NCI-H187 (cell line): ENCODE measurements at regions not wholly inside any gene's neighbourhood (a gene's known extent, or its start where the extent isn't known, plus 50 kb on each side); places are given as distances from the start of the nearest gene placed in this dataset.

Experiments used
- DNase-seq, 2 experiments: peaks; one replicate each; lab custom pipeline; 2025; lab: John Stamatoyannopoulos, UW

DNA sequence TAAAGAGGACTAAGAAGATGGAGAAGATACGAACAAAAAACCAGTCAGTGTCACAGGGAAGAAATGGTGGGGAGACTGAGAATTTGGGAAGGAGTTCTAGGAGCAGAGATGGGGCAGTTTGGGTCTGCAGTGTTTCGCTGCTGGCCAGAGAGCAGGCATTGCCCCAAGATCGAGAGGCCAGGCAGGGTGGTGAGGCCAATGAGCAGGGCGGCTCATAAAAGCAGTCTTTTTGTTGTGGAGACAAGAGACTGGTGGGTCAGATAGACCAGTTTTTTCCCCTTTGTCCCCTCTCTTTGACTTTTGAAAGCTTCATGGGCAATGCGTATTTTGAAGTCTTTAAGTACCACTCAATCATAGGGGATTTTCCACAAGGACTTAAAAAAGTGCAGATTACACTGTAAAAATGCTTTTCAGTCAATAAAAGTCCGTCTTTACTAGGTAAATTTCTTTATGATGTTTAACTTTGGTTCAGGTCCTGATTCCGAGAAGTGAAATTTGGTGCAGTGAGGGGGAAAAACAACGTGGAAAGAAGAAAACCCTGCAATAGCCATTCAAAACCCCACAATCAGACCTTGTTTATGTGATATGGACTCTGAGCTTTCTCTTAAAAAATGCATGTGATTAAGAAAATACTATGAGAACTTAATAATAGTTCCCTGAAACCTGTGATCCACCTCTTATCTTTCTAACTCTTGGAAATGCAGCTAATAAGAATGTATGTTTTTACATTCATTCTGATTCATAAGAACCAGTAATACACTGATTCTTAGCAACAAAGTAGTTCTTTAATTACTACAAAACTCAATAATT lies 338.9 kb downstream of the KLF5 start:
- no peak for DNase-seq

DNA sequence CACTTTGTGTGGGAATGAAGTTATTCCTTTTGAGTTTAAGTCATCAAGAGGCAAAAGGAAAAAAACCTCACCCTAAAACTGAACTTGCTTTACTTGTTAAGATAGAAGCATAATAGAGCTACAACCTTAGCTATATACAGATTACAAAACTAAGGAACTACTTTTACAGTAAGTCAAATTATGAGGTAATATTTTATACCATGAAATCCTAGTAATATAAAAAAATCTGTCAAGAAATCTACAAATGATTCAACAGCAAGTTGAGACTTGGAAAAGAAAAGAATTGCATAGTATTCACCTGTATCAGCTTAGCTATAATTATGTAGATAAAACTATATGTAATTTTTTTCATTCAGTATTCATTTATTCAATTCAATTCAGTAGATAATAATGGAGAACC lies 335.3 kb downstream of the KLF5 start:
- no peak for DNase-seq

DNA sequence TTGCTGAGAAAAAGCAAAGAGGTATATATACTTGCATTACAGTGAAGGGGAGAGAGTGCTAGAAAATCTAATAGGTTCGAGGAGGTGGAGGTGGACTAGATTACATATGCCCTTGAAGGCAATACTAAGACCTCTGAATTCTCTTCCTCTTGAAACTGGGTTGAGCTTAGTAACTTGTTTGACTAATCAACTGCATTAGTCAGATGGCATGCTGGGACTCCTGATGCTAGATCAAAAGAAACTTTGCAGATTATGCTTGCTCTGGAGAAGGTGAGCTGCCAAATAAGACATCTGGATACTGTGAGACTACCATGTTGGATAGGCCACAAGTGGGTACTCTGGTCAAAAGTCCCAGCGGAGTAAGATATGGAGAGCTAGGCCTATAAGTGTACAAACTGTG lies 331.3 kb downstream of the KLF5 start:
- no peak for DNase-seq

DNA sequence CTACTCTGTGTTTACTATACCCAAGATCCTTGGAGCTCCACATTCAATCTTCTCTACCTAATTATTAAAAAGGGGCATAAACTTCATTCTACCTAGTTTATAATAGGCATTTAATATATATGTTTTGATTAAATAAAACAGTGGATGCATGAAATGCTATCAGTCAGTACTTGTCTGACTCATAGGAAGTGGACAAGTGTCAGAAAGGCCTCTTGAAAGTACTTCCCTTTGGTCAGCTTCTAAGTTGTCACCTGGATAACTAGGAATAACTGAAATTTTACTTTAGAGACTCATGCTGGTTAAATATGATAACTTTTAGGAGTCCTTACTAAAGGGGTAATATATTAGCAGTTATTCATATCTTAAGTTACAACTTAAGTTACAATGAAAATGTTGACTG lies 329.8 kb downstream of the KLF5 start:
- no peak for DNase-seq

DNA sequence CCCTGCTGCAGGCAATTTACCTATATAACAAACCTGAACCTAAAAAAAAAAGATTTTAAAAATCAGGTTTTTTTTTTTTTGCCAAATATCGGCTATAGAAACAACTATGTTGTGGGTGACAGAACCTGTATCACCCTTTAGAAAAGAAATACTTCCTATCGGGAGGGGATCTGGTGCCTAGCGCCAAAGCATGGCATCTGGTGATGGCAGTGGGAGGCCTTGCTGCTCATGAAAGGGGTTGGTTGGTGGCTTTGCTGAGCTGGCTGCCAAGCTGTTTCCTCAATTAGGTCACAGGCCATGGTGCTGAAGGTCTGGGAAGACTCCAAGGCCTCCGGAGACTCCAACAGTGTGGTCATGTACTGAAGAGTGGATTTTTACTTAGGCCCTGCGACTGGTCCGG lies 328.5 kb downstream of the KLF5 start:
- no peak for DNase-seq

DNA sequence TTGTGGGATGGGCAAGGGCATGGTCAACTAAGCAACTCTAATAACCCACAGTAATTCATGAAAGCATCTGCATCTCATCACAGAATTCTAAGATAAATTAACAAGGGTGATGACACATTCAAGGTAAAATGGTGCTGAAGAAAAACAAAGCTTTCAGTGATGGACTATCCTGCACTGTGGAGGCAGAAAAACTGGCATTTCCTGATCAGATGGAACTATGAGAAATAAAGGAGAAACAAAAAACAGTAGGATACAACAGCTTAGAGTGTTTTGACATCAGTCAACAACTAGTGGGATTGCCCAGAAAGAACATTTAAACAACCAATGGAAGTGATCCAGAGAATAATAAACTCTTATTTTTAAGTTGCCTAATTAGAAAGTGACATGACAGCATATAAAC lies 327.0 kb downstream of the KLF5 start:
- no peak for DNase-seq

DNA sequence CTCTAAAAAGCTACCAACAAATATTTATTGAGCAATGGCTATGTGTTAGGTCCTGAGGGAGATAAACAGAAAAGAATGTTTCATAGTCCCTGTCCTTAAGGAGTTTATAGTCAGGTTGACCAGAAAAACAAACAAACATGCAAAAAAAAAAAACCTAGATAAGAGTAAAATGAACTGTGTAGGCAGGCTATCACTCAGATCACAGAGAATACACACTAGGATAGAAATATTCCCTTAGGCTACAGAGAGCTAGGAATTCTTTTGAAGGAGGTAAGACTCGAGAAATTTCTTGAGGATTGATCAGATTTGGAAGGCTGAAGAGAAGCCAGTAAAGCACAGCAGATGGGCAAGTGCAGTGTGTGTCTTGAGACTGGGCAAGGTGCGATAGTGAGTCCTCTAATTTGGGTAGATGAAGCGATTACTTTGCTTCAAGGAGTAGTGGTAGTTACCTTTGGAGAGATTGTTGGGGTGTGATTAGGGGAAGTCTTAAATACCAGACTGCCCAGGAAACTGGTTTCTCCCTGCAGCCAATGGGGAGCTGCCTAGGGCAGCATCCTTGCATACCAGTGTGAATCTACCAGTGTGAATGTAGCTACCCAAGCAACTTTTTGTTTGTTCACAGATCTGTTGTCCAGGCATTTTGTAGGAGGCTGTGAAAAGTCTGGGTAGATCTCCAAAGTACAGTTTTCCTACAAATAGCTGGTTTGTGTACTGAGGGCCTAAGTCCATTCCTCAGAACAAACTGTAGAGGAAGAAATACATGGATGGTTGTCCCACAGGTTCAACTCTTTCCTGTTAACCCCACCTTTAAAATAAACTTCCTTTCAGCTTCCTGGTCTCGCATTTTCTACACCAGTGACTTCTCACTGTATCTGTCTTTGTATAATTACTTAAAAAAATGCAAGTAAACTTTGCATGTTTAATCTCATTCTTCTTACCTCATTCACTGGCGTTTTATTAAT lies 314.1 kb downstream of the KLF5 start:
- no peak for DNase-seq

DNA sequence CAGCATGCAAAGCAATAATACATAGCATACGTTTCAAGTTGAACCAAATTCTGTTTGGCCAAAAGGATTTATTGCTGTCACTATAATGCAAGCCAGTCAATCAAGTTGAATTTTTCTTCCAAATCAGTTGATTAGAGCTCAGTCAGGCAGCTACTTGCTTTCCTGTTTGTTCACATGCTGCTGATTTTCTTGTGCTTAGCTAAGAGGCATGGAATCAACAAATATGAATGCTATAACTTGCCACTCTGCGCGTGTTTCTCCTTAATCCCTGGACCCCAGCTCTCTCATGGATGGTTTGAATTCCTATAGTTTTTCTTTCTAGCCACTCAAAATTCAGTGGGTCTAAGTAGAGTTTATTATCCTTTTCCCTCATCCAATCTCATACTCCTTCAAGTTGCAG lies 311.3 kb downstream of the KLF5 start:
- DNase-seq: no peak

DNA sequence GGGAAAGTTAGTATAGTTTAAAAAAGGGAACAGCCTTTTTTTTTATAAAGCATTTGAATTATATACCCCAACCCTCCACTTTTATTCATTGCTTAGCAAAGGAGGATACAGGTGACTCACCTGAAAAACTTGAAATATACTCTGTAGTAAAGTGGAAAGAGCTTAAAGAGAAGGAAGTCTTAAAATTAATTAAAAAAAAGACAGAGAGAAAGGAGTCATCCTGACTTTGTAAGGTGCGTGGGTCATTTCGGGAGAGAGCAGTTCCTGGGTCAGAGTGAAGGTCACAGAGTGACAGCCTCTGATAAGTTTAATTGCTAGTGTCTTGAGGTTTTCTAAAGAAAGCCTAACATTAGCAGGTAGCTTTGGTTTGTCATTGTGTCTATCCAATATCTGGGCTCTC lies 310.3 kb downstream of the KLF5 start:
- no peak for DNase-seq

DNA sequence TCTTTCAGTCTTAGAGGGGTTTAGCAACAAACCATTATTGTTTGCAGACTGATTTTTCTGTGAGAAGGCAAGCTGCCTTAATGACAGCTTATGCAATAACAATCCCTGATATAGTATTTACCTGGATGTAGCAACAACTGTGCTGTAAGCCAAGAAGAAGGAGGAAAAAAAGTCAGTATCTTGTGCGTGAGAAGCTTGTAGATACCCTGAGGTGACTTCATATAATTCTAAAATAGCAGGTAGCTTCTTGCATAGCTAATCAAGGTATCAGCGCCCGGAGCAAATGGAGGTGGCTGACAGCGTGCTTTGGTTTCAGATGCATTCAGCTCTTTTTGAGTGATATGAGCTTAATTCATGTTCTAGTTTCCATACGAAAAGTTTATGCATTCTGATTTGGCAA lies 309.8 kb downstream of the KLF5 start:
- DNase-seq: no peak

DNA sequence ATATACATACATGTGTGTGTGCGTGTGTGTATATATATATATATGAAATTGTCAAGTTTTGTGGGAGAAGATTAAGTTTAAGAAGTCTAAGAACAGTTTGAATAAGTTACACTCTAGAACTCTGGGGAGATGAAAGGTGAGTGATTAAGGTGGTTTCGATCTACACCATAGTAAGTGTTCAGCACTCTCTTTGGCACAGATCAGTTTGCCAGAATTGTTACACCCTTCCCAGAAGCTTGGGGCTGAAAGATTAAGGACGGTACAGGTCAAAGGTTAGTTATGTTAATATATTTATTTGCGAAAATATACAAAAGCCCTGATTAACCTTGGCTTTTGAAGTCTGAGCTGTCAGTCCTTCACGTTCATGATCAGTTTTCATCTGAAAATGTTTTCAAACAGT lies 309.1 kb downstream of the KLF5 start:
- DNase-seq: no peak

DNA sequence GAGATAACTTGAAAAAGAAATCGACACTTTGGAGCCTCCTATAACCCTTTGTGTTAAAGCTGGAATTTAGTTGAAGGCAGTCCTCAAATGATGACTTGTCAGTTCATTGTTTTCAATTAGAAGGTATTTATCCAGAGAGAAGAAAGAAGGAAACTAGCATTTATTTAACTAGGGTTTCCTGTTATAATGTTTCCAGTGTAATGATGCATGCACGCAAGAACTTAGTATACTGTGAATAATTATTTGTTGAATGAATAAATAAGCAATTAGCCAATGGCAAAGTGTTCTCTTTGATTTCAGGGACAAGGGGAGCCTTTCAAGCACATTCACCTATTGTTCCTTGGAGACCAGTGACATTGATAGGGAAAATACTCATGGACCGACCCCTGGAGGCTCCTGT lies 307.4 kb downstream of the KLF5 start:
- DNase-seq: no peak

DNA sequence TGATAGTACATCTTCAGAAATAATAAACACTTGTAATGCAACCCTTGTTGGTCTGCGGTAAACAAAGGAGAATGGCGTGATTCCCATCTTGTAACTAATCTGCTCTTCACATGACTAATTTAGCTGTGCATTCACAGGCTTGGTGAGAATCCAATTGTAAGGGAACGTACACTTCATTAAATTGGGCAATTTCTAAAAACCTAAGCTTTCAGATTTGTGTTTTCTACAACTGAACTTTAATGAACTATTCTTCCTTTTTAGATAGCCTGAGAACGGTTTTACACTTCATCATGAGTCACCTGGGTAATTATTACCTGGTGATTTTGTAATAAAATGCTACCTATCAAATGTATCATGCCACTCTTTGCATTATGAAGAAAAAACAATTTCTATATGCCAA lies 306.9 kb downstream of the KLF5 start:
- DNase-seq: no peak

DNA sequence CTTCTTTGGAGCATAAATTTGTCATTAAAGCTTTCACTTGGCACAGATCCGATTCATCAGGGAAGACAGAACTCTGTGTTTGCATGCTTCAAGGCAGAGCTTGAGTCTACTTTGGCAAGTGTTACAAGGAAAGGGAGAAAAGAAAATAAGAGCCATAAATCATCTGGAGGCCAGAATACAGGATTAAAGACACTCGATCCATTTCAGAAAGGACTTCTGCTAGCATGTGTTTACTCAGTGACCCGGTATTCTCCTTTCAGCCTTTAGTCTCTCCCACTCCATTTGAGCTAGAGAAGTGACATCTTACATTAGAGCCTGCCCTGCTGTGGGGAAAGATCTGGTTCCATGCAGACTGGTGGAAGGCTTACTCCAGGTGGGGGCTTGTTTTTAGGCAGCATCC lies 306.4 kb downstream of the KLF5 start:
- DNase-seq: peak; percentile 84 to 91

DNA sequence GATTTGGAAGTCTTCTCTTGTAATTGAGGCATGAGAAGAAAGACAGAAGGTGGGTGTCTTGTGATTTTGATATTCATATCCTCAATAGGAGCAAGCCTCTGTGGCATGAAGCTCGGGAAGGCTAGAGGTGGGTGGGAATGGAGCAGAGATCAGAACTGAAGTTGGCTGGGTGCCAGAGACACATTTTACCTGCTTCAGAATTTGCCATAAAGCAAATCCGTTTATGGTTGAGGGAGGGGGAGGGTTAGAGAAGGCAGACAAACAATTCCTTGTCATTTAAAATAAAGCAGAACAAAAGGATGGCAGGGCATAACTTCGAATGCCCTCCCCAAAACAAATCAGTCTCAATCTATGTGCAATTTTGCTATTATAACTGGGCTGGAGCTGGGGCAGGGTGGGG lies 305.9 kb downstream of the KLF5 start:
- DNase-seq: peak; percentile 60 to 91

DNA sequence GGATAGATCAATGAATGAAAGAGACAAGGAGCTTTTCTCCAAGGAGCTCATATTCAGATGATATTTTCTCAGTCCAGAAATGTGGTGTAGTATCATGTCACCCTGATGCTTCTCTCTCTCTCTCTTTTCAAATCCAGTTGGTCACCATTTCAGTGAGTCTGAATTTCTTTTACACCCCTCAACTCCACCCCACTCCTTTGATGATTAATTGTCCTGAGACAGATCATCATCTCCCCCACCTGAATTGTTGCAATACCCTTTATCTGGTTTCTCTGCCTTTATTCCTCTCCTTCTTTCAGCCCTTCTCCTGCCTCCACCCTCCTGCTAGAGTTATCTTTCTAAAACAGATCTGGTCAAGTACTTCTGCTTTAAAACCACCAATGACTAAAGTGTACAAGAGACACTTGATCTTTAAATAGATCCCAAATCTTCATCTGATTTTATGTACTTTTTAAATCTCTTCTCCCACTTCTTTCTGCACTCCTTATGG lies 299.8 kb downstream of the KLF5 start:
- no peak for DNase-seq

DNA sequence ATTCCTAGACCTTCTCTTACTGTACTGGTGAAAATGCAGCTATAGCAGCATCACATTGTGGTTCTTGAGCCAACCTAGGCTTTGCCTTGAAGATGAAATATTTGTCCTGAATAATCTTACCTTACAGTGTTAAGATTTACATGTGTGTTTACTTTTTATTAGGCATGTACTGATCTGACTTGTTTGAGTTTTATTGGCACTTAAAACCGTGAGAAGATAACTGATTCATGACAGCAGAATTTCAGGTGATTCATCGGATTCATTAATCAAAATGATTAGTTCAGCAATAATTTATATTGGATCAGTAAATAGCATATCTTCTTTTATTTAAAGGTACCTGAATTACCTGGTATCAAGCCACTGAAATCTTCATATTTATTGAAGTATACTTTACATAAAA lies 296.3 kb downstream of the KLF5 start:
- DNase-seq: no peak

DNA sequence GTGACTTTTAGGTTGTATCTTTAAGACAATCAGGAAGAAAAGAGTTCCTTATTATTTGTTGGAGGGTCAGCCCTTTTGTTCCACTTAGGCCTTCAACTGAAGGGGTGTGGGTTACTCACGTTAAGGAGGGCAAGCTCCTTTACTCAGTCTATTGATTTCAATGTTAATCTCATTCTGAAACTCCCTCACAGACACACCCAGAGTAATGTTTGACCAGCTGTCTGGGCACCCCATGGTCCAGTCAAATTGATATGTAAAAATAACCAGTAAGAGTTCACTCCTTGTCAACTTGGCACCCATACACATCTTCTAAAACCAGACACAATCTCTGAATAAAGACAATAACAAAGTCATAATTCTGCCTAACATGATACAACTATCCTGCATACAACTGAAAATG lies 292.9 kb downstream of the KLF5 start:
- DNase-seq: no peak

DNA sequence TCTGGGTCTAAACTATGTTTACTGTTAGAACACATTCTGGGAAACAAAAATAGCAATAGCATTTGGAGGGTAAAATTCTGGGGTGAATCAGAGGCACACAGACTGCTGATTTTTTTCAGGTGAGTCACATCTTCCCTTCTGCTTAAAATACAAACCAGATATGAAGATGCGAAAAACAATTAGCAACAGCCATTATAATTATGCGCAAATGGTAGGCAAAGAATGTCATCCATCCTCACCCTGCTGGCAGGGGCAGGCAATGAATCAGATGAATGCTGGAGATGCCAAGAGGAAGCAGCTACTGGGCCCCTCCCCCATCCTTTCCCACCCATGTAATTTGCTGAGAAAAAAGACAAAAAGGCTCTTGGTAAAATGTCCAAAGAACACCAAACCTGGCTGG lies 282.9 kb downstream of the KLF5 start:
- DNase-seq: no peak

DNA sequence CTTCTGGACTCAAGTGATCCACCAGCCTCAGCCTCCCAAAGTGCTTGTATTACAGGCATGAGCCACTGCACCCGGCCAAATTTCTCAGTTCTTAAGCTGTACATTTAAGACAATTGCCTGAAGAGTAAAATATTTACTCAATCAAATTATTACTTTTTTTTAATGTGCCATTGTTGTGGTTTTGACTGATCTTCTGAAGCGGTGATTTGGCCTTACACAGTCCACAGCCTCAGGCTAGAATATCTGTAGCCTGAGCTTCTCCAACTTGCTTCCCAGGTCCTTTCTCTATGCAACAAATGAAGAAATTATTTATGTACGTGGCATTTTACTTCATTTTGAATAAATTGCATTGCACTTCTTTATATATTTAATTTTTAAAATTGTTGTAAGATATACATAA lies 281.3 kb downstream of the KLF5 start:
- DNase-seq: no peak

DNA sequence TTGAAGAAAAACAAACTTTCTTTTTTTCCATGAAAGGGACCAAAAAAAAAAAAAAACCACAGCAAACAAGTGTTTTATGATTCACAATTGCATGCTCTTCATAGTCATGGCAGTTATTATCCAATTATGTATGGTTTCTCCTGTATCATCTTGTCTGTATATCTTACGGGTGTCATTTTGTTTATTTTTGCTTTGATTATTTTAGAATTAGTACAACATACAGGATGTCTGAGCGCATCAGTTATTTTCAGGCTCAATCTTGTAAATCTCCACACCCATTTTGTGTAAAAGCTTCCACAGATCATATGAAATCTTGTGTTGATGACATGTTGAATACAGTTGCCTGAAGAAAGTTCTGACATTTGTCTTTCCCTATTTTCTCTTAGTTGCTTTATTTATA lies 280.3 kb downstream of the KLF5 start:
- no peak for DNase-seq

DNA sequence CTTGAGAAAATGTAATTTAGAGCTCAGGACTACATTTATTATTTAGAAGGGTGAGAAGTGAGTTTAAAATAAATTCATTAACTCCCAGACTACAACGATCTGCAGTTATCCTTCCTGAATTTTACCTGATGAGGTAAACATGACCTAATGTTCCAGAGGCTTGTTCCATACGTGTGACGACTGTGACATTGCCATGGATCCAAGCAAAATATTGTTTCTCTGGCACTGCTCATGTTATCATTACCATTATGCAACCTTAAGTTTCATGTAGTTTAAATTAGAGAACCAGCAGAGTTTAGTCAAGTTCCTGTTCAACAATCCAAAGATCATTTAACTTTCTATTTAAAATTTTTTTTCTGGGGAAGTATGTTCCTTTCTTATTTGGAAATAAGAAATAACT lies 279.6 kb downstream of the KLF5 start:
- no peak for DNase-seq

DNA sequence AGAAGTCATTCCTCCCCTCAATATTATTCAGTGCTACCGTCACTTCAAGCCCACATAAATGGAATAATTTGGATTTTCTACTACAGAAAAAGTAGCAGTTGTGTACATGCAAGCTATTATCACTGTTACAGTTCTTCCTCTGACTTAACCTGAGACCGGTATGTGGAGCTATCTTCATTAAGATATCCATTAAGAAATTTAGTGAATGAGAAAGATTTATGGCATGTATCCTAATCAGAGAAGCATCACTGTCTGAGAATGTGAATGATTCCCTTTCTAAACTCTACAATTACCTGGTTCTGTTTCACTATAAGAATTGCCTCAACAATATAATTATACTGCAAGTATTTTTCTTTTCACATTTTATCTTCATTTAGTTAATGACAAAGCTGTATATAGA lies 278.7 kb downstream of the KLF5 start:
- DNase-seq: no peak
